Medulla oblongata (tissue), 1 donor: ENCODE measurements at regions not wholly inside any gene's neighbourhood (a gene's known extent, or its start where the extent isn't known, plus 50 kb on each side); places are given as distances from the start of the nearest gene placed in this dataset.

Source experiments
- DNase-seq: peaks from one replicate; pipeline ENCODE4 v3.0.0-alpha.2; 2015; ENCODE audit errors: extremely low spot score

DNA sequence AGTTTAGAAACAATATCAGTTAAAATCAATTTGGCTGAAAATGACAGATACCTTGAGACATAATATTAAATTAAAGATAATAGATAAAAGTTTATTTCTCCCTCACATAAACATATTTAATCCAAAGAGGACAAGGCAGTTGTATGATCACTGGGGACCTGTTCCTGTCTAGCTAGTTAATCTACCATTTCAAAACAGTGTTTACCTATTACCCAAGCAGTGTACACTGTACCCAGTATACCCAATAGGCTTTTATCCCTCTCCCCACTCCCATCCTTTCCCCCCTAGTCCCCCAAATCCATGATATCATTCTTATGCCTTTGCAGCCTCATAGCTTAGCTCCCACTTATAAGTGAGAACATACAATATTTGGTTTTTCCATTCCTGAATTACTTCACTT, 229.7 kb upstream of the LARGE1 start:
- DNase-seq: no peak

- no peak for DNase-seq
Measured at GRCh38 chr22:34159491-34159890, 239.2 kb upstream of the LARGE1 start.

DNA sequence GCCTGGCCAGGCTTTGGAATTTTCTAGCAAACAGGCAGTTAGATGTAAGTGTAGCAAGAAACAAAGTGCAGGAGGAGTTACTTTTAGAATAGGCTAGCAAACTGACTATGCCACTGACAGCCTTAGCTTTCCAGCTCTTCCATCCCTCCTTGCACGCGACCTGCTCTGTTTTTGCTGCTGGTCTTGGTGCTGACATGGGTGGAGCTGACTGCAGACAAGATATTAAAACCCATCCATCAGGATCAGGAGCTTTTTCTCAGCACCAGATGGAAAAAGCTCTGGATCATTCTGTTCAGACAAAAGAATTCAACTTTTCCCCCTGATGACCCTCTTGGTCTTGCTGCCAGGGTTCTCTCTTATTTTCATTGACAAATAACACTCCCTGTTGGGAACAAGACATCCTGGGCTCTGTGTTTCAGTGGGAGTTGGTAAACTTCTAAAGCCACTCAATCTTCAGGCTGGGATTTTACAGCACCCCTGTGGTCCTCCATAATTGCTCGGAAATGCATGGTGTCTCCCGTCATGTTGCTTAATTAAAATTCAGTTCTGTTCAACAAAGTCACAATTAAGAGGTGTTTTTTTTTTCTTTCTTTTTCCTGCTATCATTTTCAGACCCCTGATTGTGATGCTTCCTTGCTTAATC, 240.0 kb upstream of the LARGE1 start:
- no peak for DNase-seq

DNA sequence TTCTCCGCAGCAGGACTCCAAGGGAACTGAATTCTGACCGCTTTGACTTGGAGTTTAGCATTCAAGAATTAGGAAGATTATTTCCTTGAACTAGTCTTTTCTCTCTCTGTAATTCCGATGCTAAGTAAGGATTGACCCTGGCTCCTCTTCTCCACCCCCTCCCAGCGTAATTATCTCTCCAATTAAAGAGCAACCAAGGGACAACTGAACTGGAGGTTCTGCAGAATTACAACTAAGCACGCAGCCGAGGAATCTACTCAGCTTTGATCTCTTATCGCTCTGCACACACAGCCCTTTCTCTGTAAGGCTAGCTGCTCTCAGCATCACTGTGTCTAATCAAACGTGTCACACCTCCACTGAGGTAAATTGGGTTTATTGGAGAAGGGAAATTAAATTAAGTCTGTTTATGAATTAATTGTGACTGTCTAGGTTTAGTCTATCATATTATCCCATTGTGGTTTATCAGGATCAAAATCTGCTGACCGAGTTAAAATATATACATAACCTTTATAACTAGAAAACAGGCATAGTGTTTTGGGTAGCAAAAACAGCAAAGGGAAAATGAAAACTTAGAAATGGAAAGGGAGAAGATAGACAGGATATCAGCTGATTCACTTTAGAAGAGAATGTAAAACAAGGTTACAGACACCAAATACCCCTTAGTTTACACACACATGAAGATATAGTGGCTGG, 241.3 kb upstream of the LARGE1 start:
- DNase-seq: no peak

GRCh38 chr22:34198976-34199375, 278.7 kb upstream of the LARGE1 start:
- no peak for DNase-seq

- no peak for DNase-seq
Measured at GRCh38 chr22:34210301-34210700, 290.0 kb upstream of the LARGE1 start.

DNA sequence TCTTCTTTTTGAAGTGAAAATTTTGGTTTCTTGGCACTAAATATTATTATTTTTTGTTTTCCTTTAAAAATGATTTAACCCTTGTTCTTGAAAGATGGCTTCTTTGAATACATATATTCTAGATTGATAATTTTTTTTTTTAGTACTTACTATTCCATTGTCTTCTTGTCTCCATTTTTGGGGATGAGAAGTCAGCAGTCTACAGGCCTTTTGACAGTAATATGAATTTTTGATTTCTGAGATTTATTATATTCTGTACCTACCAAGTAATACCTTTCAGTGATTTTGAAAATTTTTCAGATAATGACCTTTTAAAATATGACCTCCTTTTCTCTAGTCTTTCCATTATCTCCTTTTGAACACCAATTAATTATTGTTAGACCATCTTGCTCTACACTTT, 294.1 kb upstream of the LARGE1 start:
- no peak for DNase-seq

GRCh38 chr22:34225278-34225677, 305.0 kb upstream of the LARGE1 start:
- no peak for DNase-seq

- no peak for DNase-seq
Measured at GRCh38 chr22:34236527-34236926, 316.3 kb upstream of the LARGE1 start.

GRCh38 chr22:34239421-34239820, 319.1 kb upstream of the LARGE1 start:
- no peak for DNase-seq

DNA sequence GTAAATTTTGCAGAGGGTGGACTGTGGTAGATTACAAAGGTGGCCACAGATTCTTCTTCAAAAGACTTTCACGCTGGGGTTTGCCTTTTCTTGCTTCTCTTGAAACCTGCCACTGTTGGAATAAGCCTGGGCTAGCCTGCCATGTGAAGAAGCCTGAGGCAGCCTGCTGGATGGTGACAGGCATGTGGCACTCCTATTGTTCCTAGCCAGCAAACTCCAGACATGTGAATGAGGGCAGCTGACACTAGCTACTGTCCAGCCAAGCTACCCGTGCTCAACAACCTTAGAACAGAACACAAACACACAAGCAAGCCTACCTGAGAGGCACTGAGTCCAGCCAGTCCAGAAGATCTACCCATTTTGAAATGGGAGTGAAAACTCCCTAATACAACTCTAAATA, 322.7 kb upstream of the LARGE1 start:
- DNase-seq: no peak

DNA sequence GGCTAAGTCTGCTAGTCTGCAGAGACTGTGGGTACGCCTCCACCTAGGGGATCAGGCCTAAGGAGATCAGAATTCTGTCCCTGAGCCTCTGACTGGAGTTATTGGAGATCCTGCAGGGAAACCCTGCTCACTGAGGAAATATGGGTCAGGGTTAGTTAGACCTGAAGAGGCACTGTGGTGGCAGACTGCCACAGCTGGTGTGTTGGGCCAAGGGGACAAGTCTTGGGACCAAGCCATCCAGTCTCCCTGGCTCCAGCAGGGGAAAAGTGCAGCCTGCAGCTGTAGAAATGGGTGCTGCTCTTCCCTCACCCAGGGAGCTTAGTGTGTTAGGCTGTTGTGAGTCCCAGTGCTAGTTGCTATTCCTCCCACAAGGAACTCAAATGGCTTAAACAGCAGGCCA, 334.8 kb upstream of the LARGE1 start:
- no peak for DNase-seq

GRCh38 chr22:34278121-34278520, 357.8 kb upstream of the LARGE1 start:
- no peak for DNase-seq

DNA sequence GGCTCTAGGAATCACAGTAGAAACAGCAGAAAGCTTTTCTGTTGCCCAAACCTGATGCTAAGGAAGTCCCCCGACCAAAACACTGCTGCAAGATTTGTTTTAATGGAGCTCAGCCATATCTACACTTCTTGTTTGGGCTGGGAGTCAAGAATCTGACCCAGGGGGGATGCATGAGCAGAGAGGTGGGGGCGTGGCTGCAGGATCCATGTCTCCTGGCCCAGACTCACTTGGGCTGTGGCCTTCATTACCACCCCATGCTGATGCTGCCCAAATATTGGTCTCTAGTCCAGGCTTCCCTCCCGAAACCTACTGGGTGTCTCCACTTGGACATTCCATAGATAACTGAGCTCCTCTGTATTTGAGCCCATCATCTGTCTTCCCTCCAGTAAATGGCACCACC, 361.5 kb upstream of the LARGE1 start:
- DNase-seq: no peak

DNA sequence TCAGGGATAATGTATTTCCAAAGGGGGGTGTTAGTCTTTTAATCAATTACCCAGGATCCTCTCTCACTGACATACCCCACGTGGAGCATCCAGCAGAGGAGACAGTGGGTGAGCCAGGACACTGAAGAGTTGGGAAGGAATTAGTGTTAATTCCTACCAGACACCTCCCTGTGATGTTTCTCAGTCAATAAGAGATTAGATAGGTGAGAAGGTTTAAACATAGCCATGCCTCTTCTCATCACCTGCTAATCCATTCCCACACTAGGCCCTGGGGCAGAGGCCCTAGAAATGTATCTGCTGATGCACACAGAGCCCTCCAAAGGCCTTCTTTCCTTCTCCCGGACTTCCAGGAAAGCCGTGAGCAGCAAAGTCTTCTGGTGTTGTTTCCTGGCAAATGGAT, 363.6 kb upstream of the LARGE1 start:
- no peak for DNase-seq

GRCh38 chr22:34293324-34293723, 373.0 kb upstream of the LARGE1 start:
- no peak for DNase-seq

DNA sequence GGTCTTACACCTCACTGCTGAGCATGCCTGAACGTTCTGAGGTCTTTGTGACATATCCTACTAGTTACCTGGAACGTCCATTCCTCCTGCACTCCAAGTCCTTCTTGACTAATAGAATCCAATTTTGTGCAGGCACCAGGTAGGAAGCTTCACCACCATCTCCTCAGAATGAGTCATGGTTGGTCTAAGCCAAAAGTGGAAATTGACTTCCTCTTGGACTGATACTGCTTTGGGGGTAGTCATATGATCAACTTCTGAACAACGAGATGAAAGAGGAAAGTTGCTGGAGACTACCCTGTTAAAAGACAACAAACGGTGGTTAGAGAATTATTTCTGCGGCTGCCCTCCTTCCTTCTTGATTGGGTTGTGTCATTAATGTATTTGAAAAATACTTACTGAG, 374.2 kb upstream of the LARGE1 start:
- no peak for DNase-seq

- DNase-seq: no peak
Measured at GRCh38 chr22:34294986-34295385, 374.7 kb upstream of the LARGE1 start.

GRCh38 chr22:34296461-34296860, 376.2 kb upstream of the LARGE1 start:
- DNase-seq: no peak

DNA sequence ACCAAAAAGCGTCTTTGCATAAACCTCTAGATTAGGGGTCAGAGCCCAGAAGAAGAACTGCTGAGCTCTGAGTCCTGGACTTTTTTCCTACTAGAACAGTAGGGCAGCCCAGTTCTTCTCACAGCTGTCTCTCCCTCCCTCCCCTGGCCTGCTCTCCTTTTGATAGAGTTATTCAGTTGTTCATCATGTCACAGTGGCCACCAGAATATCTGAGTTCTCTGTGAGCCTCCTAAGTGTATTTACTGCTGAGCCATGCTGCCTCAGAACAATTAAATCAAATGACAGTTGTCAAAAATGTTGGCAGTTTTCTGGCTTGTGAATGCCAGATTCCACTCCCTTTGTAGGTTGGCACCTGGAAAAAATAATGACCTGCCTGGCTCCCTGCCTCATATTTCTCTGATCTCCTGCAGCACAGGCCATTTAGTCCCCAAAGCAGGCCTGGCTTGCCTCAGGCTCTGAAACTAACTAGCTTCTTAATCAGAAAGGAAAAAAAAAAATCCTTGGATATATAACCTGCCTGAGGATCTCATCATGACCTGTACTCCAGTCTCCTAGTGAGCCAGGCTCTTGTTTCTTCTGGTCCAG, 377.4 kb upstream of the LARGE1 start:
- DNase-seq: no peak

DNA sequence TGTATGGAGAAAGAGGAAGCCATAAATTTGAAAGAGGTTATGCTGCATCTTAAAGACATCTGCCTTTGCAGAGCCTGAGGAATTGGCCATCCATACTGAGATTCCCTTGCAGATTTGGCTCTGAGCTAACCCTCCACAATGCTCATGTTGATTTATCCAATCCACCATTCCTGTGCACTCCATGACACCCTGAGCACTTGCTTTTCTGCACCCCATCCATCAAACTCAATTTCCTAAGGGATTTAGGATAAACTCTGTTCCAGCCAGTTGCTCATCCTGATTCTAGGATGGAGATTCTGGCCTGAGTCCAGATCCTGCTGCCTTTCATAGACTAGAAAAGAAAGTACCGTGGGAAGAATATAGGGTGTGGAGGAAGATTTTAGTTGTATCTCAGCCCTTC, 379.2 kb upstream of the LARGE1 start:
- no peak for DNase-seq

DNA sequence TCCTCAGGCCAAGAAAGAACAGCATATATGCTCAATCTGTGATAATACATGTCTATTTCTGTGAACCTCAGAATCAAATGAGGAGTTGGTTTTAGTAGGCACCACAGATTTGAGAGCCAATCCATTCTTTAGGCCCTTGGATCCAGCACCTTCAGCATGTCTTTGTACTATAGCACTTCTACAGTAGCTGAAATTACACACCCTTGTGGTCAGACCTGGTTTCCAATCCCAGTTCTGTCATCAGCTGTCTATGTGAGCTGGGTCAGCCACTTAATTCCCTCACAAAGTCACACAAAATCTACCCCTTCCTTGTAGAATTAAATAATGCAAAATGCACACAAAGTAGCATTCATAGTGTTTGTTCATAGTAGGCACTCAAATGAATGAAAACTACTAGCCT, 381.3 kb upstream of the LARGE1 start:
- no peak for DNase-seq

DNA sequence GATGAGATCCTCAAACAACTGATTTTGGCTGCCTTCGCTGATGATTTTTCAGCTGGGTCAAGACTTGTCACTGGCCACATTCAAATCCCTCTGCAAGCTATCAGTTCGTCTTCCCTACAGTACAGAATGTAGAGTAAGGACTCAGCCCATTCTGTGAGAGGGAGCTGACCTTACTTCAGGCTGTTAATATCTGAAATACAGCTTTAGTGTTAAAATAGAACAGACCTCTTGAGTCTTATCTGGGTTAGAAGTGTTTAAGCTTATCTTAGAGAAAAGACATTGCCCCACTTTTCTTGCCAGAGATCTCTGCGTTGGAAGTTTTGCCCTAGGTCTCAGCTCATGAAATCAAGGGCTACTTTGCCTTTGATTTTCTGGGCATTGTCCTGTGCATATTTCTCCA, 383.4 kb upstream of the LARGE1 start:
- no peak for DNase-seq

DNA sequence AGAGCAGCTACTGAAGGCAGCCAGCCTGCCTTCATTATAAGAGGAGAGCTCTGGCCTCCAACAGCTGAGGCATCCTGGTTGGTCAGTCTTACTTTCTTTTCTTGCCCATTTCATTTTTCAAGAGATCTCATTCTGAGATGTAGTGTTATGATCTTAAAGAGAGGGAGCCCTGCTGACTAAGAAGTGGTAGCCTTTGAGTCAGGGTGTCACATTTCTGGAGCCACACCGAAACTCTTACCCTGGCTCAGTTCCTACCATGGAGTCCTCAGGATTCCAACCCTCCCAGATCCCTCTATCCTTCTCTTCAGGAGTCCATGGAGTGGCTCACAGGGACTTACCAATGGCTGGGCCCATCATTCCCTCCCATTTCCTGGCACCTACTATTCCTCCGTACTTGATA, 386.1 kb upstream of the LARGE1 start:
- DNase-seq: no peak
